ENCODE measurements at regions not wholly inside any gene's neighbourhood (a gene's known extent, or its start where the extent isn't known, plus 50 kb on each side); places are given as distances from the start of the nearest gene placed in this dataset.
"Not testable (repeated sequence)": the region's sequence is repeated elsewhere in the genome, so short reads cannot be mapped to it uniquely, and the experiment has no call there.

- no peak for DNase-seq (ENCODE audit: low spot score)
- Histone ChIP-seq H3K4me1 (replicated peaks) (no peaks in the 10 kb centered on the region), H3K27me3 (replicated peaks; ENCODE audit: insufficient read depth) (no peaks in the 10 kb centered on the region), H3K4me3 (no peak overlapping the region), H3K36me3 (no peaks in the 10 kb centered on the region), H3K9me3 (no peaks in the 10 kb centered on the region), H3K27ac (no peak overlapping the region)
- intact Hi-C loops (cut with DNase I), result loop anchor here (10.0 kb wide), 1 partner anchor 120 kb away; no protein-coding TSS in a partner anchor
- 17% methylated on average over 4 of the region's 4 CpGs for WGBS
- TF ChIP-seq CTCF (IDR thresholded peaks at IDR 0.05), result no peak
- TF ChIP-seq POLR2A (IDR thresholded peaks at IDR 0.05), result no peak
- no peak for TF ChIP-seq POLR2AphosphoS5 (IDR thresholded peaks at IDR 0.05)
Measured at GRCh38 chr3:69665026-69665737, 74.1 kb upstream of the MITF start.

- no peak for TF ChIP-seq POLR2A (IDR thresholded peaks at IDR 0.05)
- TF ChIP-seq CTCF (IDR thresholded peaks at IDR 0.05), result no peak
- H3K27ac ChIP-seq, result no peak overlapping the region
- no peak for DNase-seq (ENCODE audit: low spot score)
- intact Hi-C loops (cut with DNase I), result loop anchor here (10.0 kb wide), 1 partner anchor 116 kb away; no protein-coding TSS in a partner anchor
- no peaks in the 10 kb centered on the region for H3K9me3 ChIP-seq
- no peaks in the 10 kb centered on the region for H3K27me3 ChIP-seq (replicated peaks; ENCODE audit: insufficient read depth)
- no peak overlapping the region for H3K4me3 ChIP-seq
- 89% methylated on average over 29 of the region's 36 CpGs for WGBS
- H3K36me3 ChIP-seq, result no peaks in the 10 kb centered on the region
- H3K4me1 ChIP-seq (replicated peaks), result no peaks in the 10 kb centered on the region
Measured at GRCh38 chr3:69660631-69661030, 78.6 kb upstream of the MITF start.

GRCh38 chr3:69659180-69659910, 79.9 kb upstream of the MITF start:
- H3K36me3 ChIP-seq, result no peaks in the 10 kb centered on the region
- no peaks in the 10 kb centered on the region for H3K9me3 ChIP-seq
- H3K27me3 ChIP-seq (replicated peaks; ENCODE audit: insufficient read depth), result no peaks in the 10 kb centered on the region
- no peak overlapping the region for H3K27ac ChIP-seq
- no peak for DNase-seq (ENCODE audit: low spot score)
- no peak for TF ChIP-seq POLR2A (IDR thresholded peaks at IDR 0.05)
- TF ChIP-seq POLR2AphosphoS5 (IDR thresholded peaks at IDR 0.05), result no peak
- no peak for TF ChIP-seq CTCF (IDR thresholded peaks at IDR 0.05)
- intact Hi-C loops (cut with DNase I), result no loop called here
- no peaks in the 10 kb centered on the region for H3K4me1 ChIP-seq (replicated peaks)
- whole genome bisulfite sequencing, result 74% methylated on average over 9 of the region's 9 CpGs
- no peak overlapping the region for H3K4me3 ChIP-seq

DNA sequence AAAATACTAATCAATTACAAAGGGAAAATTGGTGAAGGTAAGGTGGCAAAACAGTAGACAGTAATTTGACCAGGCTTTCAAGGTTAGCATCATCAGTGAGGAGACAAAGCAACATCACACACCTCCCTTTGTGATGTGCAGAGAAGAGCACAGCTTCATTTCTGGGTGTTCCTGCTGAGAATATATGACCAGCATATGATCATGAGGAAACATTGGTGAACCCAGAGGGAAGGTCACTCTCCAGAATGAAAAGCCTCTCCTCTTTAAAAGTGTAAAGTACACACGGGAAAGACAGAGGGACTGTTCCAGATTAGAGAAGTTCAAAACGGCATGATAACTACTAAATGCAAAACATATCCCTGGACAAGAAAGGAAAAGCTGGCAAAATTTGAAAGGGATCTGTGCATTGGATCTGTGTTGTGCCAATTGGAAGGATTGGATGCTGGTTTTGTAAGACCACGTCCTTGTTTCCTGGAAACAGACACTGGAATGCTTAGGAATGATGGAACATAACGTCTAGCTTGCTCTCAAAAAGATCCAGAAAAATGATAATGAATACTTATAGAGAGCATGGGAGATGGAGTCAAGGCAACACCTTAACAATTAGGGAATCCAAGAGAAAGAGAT, 80.6 kb upstream of the MITF start:
- DNase-seq (ENCODE audit: low spot score), result no peak
- Histone ChIP-seq H3K4me1 (replicated peaks) (no peaks in the 10 kb centered on the region), H3K27me3 (replicated peaks; ENCODE audit: insufficient read depth) (no peaks in the 10 kb centered on the region), H3K36me3 (no peaks in the 10 kb centered on the region), H3K4me3 (no peak overlapping the region), H3K27ac (no peak overlapping the region), H3K9me3 (no peaks in the 10 kb centered on the region)
- 38% methylated on average over 4 of the region's 4 CpGs for WGBS
- intact Hi-C loops (cut with DNase I), result no loop called here
- TF ChIP-seq POLR2A (IDR thresholded peaks at IDR 0.05) (no peak), POLR2AphosphoS5 (IDR thresholded peaks at IDR 0.05) (no peak), CTCF (IDR thresholded peaks at IDR 0.05) (no peak)

DNA sequence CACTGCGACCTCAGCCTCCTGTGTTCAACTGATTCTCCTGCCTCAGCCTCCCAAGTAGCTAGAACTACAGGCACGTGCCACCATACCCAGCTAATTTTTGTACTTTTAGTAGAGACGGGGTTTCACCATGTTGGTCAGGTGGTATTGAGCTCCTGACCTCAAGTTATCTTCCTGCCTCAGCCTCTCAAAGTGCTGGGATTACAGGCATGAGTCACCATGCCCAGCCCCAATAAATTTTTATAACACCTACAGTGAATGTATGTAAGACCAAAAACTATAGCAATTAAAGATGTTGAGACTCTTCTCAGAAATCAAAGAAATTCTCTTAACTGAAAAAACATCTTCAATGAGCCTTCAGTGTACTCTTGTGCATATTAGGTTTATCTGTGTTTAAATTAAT, 82.2 kb upstream of the MITF start:
- intact Hi-C loops (cut with DNase I); H3K4me1 ChIP-seq (replicated peaks); H3K36me3 ChIP-seq; H3K9me3 ChIP-seq; H3K4me3 ChIP-seq; H3K27ac ChIP-seq; DNase-seq (ENCODE audit: low spot score); H3K27me3 ChIP-seq (replicated peaks; ENCODE audit: insufficient read depth): not testable (repeated sequence)
- 95% methylated on average over 3 of the region's 3 CpGs for WGBS
